HEK293 (cell line): ENCODE measurements at regions not wholly inside any gene's neighbourhood (a gene's known extent, or its start where the extent isn't known, plus 50 kb on each side); places are given as distances from the start of the nearest gene placed in this dataset.

Experiments
- CTCF ChIA-PET: fragments of 350-600 bp; formaldehyde crosslinking; extraction: SDS; loops from one replicate; lab custom pipeline; 2021; ENCODE audit warnings: antibody characterized with exemption; lab: Yijun Ruan, JAX
- POLR2A ChIA-PET: fragments of 300-600 bp; formaldehyde crosslinking; extraction: SDS; loops from one replicate; lab custom pipeline; 2020; ENCODE audit warnings: antibody characterized with exemption, inconsistent platforms; lab: Yijun Ruan, JAX
- H3K27ac ChIP-seq: fragments of 200-500 bp; sonication (Bioruptor generic); 2 replicates; pipeline ENCODE4 v1.5.1; 2014; ENCODE audit warnings: low read depth, low read length, control low read depth, inconsistent platforms; ENCODE audit errors: extremely low read depth
- H3K36me3 ChIP-seq, 2 experiments: fragments of 200-500 bp in 1 of 2; sonication (Bioruptor generic) in 1 of 2; 1 replicate in 1 of 2; 2 replicates in 1 of 2; pipeline ENCODE4 v1.5.1; 2014 to 2017; ENCODE audit warnings: inconsistent platforms in 2 of 2, low read length in 2 of 2; ENCODE audit not compliant: control insufficient read depth in 2 of 2, insufficient read depth in 1 of 2
- H3K4me1 ChIP-seq: fragments of 200-500 bp; sonication (Bioruptor generic); 2 replicates; pipeline ENCODE4 v1.5.1; 2014; ENCODE audit warnings: mild to moderate bottlenecking, low read length, inconsistent platforms; ENCODE audit not compliant: control insufficient read depth, insufficient read depth
- H3K4me3 ChIP-seq: 2 replicates; pipeline ENCODE4 v1.5.1; 2011; ENCODE audit warnings: low read depth, mild to moderate bottlenecking, control low read depth, low read length, moderate library complexity
- H3K9me3 ChIP-seq: fragments of 200-500 bp; sonication (Bioruptor generic); 2 replicates; pipeline ENCODE4 v1.5.1; 2014; ENCODE audit warnings: low read depth, low read length, inconsistent platforms; ENCODE audit not compliant: control insufficient read depth, insufficient read depth
- BCL11B ChIP-seq: fragments of 450-650 bp; formaldehyde crosslinking; IDR thresholded peaks from 2 replicates; pipeline ENCODE4 v1.5.1; 2016; ENCODE audit warnings: low read depth, missing biosample characterization, missing genetic modification characterization
- EGR2 ChIP-seq: fragments of 450-650 bp; formaldehyde crosslinking; IDR thresholded peaks from 2 replicates; pipeline ENCODE4 v1.5.1; 2016; ENCODE audit warnings: low read depth, missing biosample characterization, missing genetic modification characterization
- MEIS1 ChIP-seq: sonication (generic); formaldehyde crosslinking; IDR thresholded peaks from 2 replicates; pipeline ENCODE4 v1.8.1; 2022; ENCODE audit warnings: missing genetic modification reagents, mild to moderate bottlenecking, borderline replicate concordance
- PBX3 ChIP-seq: sonication (generic); formaldehyde crosslinking; IDR thresholded peaks from 2 replicates; pipeline ENCODE4 v1.8.1; 2022; ENCODE audit warnings: mild to moderate bottlenecking, moderate library complexity, missing genetic modification reagents
- SP3 ChIP-seq: fragments of 450-650 bp; formaldehyde crosslinking; IDR thresholded peaks from 2 replicates; pipeline ENCODE4 v1.5.1; 2016; ENCODE audit warnings: missing biosample characterization, missing genetic modification characterization
- SP7 ChIP-seq: fragments of 450-650 bp; formaldehyde crosslinking; IDR thresholded peaks from 2 replicates; pipeline ENCODE4 v1.5.1; 2016; ENCODE audit warnings: missing biosample characterization, missing genetic modification characterization
- TSHZ1 ChIP-seq: fragments of 450-650 bp; formaldehyde crosslinking; IDR thresholded peaks from 2 replicates; pipeline ENCODE4 v1.5.1; 2016; ENCODE audit warnings: missing biosample characterization, missing genetic modification characterization, borderline replicate concordance
- WT1 ChIP-seq: fragments of 450-650 bp; formaldehyde crosslinking; IDR thresholded peaks from 2 replicates; pipeline ENCODE4 v1.5.1; 2016; ENCODE audit warnings: missing biosample characterization, missing genetic modification characterization
- ZBTB10 ChIP-seq: fragments of 450-650 bp; formaldehyde crosslinking; IDR thresholded peaks from 2 replicates; pipeline ENCODE4 v1.5.1; 2016; ENCODE audit warnings: missing biosample characterization, missing genetic modification characterization
- ZBTB17 ChIP-seq: fragments of 450-650 bp; formaldehyde crosslinking; IDR thresholded peaks from 2 replicates; pipeline ENCODE4 v1.5.1; 2016; ENCODE audit warnings: missing biosample characterization, missing genetic modification characterization
- ZBTB26 ChIP-seq: fragments of 450-650 bp; formaldehyde crosslinking; optimal IDR thresholded peaks from 2 replicates; pipeline ENCODE3; 2016; ENCODE audit warnings: missing biosample characterization, mild to moderate bottlenecking, missing genetic modification characterization
- ZFP69B ChIP-seq: fragments of 450-650 bp; formaldehyde crosslinking; IDR thresholded peaks from 2 replicates; pipeline ENCODE4 v1.5.1; 2016; ENCODE audit warnings: missing biosample characterization, missing genetic modification characterization
- ZNF132 ChIP-seq: fragments of 450-650 bp; formaldehyde crosslinking; IDR thresholded peaks from 2 replicates; pipeline ENCODE4 v1.5.1; 2017; ENCODE audit warnings: missing biosample characterization, missing genetic modification characterization, borderline replicate concordance
- ZNF155 ChIP-seq: fragments of 450-650 bp; formaldehyde crosslinking; IDR thresholded peaks from 2 replicates; pipeline ENCODE4 v1.5.1; 2016; ENCODE audit warnings: missing biosample characterization, missing genetic modification characterization
- ZNF184 ChIP-seq: fragments of 450-650 bp; IDR thresholded peaks from 2 replicates; pipeline ENCODE4 v1.5.1; 2018; ENCODE audit warnings: missing biosample characterization, mild to moderate bottlenecking, missing genetic modification characterization
- ZNF19 ChIP-seq: fragments of 450-650 bp; formaldehyde crosslinking; IDR thresholded peaks from 2 replicates; pipeline ENCODE4; 2016; ENCODE audit warnings: missing biosample characterization, missing genetic modification characterization, low read depth
- ZNF404 ChIP-seq: fragments of 450-650 bp; formaldehyde crosslinking; IDR thresholded peaks from 2 replicates; pipeline ENCODE4 v1.5.1; 2017; ENCODE audit warnings: missing biosample characterization, missing genetic modification characterization
- ZNF488 ChIP-seq: fragments of 450-650 bp; formaldehyde crosslinking; IDR thresholded peaks from 2 replicates; pipeline ENCODE4 v1.5.1; 2016; ENCODE audit warnings: missing biosample characterization, missing genetic modification characterization
- ZNF544 ChIP-seq: fragments of 450-650 bp; formaldehyde crosslinking; IDR thresholded peaks from 2 replicates; pipeline ENCODE4 v1.5.0; 2017; ENCODE audit warnings: missing biosample characterization, missing genetic modification characterization
- ZNF555 ChIP-seq: fragments of 450-650 bp; formaldehyde crosslinking; conservative IDR thresholded peaks from 2 replicates; pipeline ENCODE4 v1.5.1; 2017; ENCODE audit warnings: missing biosample characterization, mild to moderate bottlenecking, missing genetic modification characterization, inconsistent platforms
- ZNF558 ChIP-seq: fragments of 450-650 bp; formaldehyde crosslinking; IDR thresholded peaks from 2 replicates; pipeline ENCODE4 v1.5.1; 2016; ENCODE audit warnings: missing biosample characterization, missing genetic modification characterization
- ZNF610 ChIP-seq: fragments of 450-650 bp; formaldehyde crosslinking; IDR thresholded peaks from 2 replicates; pipeline ENCODE4 v1.5.1; 2016; ENCODE audit warnings: missing biosample characterization, missing genetic modification characterization, borderline replicate concordance
- ZNF626 ChIP-seq: fragments of 450-650 bp; sonication (Bioruptor Pico); formaldehyde crosslinking; IDR thresholded peaks from 2 replicates; pipeline ENCODE4 v1.5.1; 2018; ENCODE audit warnings: missing biosample characterization, missing genetic modification characterization, inconsistent platforms
- ZNF76 ChIP-seq: fragments of 450-650 bp; formaldehyde crosslinking; IDR thresholded peaks from 2 replicates; pipeline ENCODE4; 2016; ENCODE audit warnings: low read depth, missing biosample characterization, missing genetic modification characterization, borderline replicate concordance

GRCh38 chr4:26135331-26135730, 185.5 kb upstream of the RBPJ start:
- no peak overlapping the region for H3K27ac ChIP-seq
- H3K9me3 ChIP-seq: no peaks in the 10 kb centered on the region
- no peaks in the 10 kb centered on the region for H3K36me3 ChIP-seq
- CTCF ChIA-PET: interaction anchor here (1.4 kb wide), 1 partner anchor 26 kb away, joined by 3 read pairs; no protein-coding TSS in a partner anchor
- no peak overlapping the region for H3K4me3 ChIP-seq
- POLR2A ChIA-PET: no interaction called here
- H3K4me1 ChIP-seq: no peaks in the 10 kb centered on the region
- TF ChIP-seq ZNF155 (tag by site-specific recombination) (no peak), TSHZ1 (tag by site-specific recombination) (no peak), ZNF488 (no peak), ZNF132 (no peak), ZNF404 (no peak), ZNF626 (tag by site-specific recombination) (no peak), ZBTB26 (tag by site-specific recombination) (no peak), ZBTB10 (tag by site-specific recombination) (no peak)

- CTCF ChIA-PET: interaction anchor here (1.0 kb wide), 1 partner anchor 8 kb away, joined by 3 read pairs; no protein-coding TSS in a partner anchor
- no peak for TF ChIP-seq WT1 (tag by site-specific recombination)
- no peak for TF ChIP-seq ZNF19 (tag by site-specific recombination)
- TF ChIP-seq ZNF610 (tag by site-specific recombination): no peak
- TF ChIP-seq SP7 (tag by site-specific recombination): no peak
- no peak for TF ChIP-seq ZNF76 (tag by site-specific recombination)
- Histone ChIP-seq H3K4me1 (peaks cover 9% of the 10 kb centered on the region), H3K36me3 (no peaks in the 10 kb centered on the region), H3K9me3 (no peaks in the 10 kb centered on the region), H3K27ac (no peak overlapping the region), H3K4me3 (no peak overlapping the region)
- POLR2A ChIA-PET: no interaction called here
Measured at GRCh38 chr4:26136615-26137014, 184.2 kb upstream of the RBPJ start.

GRCh38 chr4:26137288-26137687, 183.5 kb upstream of the RBPJ start:
- ChIA-PET POLR2A (no interaction called here), CTCF (interaction anchor here (1.0 kb wide), 1 partner anchor 9 kb away, joined by 3 read pairs; no protein-coding TSS in a partner anchor)
- Histone ChIP-seq H3K27ac (no peak overlapping the region), H3K36me3 (no peaks in the 10 kb centered on the region), H3K4me1 (peaks cover 10% of the 10 kb centered on the region), H3K4me3 (no peak overlapping the region), H3K9me3 (no peaks in the 10 kb centered on the region)
- no peak for TF ChIP-seq SP3 (tag by site-specific recombination)
- no peak for TF ChIP-seq PBX3 (CRISPR knock-in tag)
- no peak for TF ChIP-seq MEIS1 (CRISPR knock-in tag)
- no peak for TF ChIP-seq EGR2 (tag by site-specific recombination)
- TF ChIP-seq ZFP69B (tag by site-specific recombination): no peak
- no peak for TF ChIP-seq BCL11B (tag by site-specific recombination)
- no peak for TF ChIP-seq ZNF544 (tag by site-specific recombination)
- TF ChIP-seq ZNF558: no peak
- no peak for TF ChIP-seq ZNF184 (tag by site-specific recombination)
- no peak for TF ChIP-seq ZBTB17 (tag by site-specific recombination)
- no peak for TF ChIP-seq ZNF555 (tag by site-specific recombination)
